HG03378 (cell line): ENCODE measurements at regions not wholly inside any gene's neighbourhood (a gene's known extent, or its start where the extent isn't known, plus 50 kb on each side); places are given as distances from the start of the nearest gene placed in this dataset.

Experiments used
- ATAC-seq: cut with Tn5 transposase; IDR thresholded peaks from one replicate; pipeline ENCODE4 v1.9.1; 2021; ENCODE audit warnings: mild to moderate bottlenecking, moderate library complexity; ENCODE audit not compliant: unreplicated experiment

DNA sequence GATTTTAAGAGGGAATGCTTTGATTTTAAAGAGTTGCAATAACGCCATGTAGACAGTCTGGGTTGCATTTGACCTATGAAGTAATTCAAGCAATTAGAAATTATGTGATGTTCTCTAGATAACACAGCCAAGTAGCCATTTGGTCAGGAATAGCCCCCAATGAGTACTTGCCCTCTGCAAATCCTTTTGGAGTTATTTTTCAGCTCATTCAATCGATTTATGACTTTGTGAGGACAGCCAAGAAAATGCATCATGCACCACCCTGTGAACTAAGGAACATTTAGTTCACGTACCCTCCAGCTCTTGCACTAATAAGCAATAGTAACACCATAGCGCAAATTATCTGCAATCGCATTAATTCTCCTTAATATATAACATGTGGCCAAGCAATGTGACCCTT lies 552.6 kb upstream of the INTU start:
- ATAC-seq, result no peak

DNA sequence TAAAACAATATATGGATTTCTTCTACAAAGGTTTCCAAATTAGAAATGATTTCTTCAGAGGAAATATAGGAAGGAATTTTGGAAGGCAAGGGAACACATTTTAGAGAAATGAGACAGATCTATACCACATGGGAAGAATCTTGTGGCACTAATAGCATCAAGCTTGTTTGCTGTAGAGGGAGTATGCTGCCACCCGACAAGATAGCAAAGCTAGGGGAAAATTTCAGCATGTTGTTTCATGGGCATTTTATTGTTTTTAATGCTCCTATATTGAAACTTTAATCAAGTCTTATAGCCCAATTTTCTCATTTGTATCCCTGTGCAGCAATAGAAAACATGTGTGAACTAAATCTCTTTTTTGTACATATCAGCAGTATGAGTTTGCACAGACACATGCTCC lies 551.7 kb upstream of the INTU start:
- ATAC-seq, result no peak

DNA sequence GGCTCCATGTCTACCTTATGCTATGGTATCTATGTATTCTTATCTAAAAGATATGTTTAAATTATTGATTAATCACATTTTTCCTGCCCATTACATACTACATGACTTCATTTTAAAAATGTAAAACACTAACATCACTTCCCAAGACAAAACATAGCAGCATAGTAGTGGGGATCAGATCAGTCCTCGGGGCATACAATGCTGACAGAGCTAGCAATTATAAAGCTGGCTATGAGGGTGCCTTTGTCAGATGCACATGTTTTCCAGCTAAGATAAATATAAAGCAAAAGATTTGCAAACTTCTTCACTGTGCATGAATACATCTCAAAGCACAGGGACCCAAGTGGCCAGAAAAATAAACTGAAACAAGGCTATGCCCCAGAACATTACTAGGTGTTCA lies 549.8 kb upstream of the INTU start:
- no peak for ATAC-seq

DNA sequence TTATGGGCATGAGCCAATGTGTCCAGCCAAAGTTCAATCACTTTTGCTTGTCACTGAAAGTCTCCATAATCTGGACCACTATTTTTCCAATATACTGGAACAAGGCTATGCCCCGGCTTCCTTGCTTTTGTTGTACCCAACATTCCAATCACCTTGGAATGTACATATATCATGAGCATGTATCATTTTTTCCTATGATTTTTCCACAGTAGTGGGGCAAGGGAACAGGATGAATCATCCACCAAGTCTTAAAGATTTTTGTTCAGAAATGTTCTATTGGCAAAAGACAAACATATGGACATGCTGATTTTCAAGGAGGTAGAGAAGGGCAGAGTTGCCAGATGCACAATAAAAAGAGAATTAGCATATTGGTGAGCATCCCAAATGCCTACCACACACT lies 548.1 kb upstream of the INTU start:
- no peak for ATAC-seq

DNA sequence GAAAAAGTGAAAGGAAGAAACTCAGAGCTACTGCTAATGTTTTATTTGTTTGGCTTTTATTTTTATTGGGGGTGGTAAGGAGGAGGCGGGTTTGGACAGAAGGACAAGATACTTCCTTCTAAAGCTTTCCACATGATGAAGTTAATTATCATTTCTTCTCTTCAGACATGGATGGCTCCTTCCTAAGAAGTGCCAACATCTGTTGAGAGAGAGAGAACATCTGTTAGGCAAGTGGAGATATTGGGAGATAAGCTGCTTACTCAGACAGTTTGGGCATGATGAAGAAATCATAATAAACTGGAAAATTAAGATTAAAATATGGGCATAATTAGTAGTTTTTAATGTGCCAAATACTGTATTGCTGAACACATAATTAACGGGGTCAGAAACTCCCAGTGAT lies 535.7 kb upstream of the INTU start:
- ATAC-seq, result no peak

DNA sequence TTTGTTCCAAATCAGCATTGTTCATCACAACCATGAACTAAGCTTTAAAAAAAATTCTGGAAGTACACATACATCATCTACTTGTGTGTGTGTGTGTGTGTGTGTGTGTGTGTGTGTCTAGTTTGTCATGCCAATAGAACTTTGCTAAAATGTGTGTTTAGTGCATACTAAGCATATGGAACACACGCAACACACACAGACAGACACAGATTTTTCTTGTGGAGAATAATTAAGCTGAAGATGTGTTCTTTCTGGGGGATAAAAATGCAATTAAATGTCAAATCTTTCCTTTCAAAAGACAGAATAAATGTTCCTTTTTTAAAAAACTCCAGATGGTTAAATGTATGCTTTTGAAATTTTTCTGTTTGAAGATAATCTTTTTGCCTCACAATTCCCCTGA lies 530.4 kb upstream of the INTU start:
- no peak for ATAC-seq

DNA sequence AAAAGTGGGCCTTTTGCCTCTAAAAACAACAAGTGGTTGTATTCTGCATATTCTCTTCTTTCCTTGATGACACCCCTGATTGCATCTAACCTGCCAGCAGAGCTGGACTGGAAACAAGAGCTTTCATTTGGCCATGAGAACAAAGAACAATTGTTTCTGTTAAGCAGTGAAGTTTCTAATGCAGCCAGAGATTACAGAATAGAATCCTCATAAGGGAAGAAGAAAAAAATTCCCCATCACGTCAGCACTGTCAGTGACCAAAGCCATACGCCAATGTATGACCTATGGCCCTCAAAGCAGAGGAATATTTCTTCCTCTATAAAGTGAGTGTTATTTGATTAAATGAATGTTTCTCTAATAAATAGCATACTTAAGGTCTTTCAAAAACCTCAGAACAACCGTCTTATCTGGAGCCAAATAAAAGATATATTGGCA lies 529.1 kb upstream of the INTU start:
- no peak for ATAC-seq

DNA sequence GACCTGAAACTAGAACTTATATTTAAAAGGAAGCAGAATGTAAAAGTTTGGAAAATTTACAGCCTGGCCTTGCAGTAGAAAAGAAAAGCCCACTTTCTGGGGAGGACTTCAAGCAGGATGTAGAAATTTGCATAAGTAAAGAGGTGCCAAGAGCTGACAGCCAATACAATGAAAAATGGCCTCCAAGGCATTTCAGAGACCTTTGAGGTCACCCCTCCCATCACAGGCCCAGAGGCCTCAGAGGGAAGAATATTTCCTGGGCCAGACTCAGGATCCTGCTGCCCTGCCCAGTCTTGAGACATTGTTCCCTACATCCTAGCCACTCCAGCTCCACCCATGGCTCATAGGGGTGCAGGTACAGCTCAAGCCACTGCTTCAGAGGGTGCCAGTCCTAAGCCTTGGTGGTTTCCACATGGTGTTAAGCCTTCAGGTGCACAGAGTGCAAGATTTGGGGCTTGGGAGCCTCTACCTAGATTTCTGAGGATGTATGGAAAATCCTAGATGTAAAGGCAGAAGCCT lies 518.9 kb upstream of the INTU start:
- no peak for ATAC-seq

DNA sequence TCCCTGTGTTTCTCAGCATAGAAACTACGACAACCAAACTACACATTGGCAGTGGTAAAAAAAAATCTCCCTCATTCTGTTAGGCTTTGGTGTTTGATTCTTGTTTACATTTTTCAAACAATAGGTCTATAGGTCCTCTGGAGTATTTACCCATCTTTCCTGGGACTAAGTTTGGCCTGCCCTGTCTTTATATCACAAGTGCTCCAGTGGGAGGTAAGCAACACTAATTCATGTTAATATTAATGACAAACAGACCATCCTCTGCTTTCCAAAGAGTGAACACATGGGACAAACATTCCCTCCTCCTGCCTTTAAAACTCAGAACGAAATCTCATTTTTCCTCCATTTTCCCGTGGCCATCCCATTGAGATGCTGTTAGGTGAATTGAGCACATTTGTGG lies 514.1 kb upstream of the INTU start:
- no peak for ATAC-seq

DNA sequence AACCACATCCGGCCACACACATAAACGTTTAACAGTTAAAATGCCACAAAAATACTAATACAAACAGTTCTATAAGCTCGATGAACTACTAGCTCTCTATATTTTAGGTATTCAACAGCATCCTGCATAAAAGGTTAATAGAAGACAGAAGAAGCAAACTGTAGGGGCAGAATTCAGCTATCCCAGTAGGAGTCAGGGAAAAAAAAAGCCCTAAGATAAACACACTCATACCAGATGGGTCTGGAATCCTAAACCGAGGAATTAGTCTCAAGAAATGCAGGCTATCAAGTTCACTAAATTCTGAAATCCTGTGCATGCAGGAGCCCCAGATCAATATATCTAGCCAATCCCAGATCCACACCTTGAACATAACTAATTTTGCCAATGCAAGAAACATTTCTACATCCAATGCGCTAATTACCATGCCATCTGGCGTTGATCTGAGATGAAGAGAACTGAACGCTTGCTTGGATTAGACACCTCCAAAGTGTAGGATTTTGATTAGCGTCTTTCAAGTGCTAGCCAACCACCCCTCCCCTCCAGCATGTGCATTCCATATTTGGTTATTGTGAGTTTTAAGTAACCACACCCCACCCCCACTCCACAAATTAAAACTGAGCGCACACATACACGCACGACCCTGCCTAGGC lies 512.2 kb upstream of the INTU start:
- no peak for ATAC-seq

DNA sequence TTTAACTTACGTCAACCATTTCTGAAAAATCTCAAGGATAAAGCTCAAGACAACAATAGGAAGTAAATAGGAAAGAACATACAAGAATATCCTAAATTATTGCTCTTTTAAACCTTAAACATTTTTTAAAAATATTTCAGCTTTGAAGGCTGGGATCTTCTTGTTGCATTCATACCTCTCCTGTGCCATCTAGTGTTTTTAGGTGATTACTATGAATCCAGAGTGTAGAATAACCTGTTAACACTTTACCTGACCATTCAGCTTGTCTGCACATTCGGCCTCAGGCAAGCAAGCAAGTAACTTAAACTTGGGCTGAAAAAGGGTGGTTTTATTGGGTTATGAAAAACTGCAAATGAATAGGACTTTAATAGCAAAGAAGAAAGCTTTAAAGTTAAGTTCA lies 507.8 kb upstream of the INTU start:
- no peak for ATAC-seq

DNA sequence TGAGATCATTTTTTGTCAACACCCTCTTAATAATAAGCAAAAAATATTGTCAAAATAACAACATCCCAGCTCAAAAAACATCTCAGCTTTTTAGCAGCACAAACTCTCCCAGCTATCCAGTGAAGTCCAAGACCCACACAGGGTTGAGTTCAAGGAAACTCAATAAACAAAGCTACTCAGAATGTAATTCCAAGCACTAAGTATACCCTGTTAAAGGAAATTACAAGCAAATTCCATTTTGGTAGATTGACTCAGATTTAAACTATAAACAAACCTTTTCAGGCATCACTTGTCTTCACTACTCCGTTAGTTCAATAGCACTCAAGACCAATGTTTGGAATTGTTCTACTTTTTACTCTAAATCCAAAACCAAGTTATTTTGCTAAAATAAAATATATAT lies 506.0 kb upstream of the INTU start:
- ATAC-seq, result no peak

DNA sequence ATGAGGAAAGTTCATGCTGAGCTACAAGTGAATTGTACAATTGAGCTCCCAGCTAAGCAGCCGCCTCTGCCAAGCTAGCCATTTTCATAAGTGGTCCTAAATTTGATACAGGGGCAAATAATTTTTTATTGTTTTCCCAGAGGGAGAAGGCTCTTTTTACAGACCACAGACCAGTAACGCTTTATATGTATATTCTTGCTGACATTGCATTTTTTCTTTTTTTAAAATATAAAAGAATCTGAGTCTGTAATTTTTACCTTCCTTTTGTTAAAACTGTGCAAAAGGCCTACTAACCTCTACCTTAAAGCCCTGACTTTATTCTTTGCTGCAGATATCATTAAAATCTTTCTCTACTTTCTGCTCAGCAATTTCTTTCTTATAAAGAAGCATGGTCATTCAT lies 501.2 kb upstream of the INTU start:
- ATAC-seq, result no peak

DNA sequence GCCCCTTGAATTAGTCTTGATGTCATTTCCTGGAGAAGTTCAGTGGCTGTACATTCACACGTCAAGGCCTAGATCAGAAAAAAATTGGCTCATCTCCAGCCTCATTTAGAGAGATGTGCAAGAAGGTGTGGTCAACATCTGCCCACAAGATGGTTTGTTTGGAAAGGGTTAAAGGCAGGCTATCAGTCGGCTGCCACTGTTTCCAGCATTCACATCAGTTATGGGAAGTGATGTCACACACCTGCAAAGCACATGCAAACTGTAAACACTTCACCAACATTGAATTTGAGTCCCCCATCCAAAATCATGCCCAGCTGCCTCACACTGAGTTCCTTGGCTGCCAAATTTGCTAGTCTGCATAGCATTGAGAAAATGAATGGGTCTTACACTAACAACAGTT lies 498.3 kb upstream of the INTU start:
- no peak for ATAC-seq

DNA sequence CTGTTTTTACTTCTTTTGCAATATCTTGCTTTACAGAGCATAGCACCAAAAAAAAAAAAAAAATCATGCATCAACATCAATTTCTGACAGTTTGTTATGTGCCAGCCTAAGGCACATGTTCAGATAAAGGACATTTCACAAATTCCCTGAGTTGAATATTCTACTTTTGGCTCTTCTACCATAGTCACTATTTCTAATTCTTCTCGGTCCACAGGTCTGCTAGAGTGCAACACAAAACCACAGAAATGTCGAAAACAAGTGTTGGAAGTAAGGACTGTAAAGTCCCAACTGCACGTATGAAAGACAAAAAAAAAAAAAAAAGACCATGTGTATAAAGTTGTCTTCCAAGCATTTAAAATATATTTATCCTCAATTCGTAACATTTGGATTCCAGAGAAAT lies 494.2 kb upstream of the INTU start:
- no peak for ATAC-seq

DNA sequence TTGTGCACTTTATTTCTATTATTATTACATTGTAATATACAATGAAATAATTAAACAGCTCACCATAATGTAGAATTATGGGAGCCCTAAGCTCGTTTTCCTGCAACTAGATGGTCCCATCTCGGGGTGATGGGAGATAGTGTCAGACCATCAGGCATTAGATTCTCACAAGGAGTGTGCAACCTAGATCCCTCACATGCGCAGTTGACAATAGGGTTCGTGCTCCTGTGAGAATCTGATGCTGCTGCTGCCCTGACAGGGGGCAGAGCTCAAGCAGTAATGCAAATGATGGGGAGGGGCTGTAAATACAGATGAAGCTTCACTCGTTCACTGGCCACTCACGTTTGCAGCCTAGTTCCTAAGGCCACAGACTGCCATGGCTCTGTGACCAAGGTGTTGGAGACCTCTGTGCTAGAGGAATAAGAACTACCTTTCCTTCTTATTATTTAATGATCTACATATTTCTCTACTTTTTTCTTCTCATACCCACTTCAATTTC lies 492.9 kb upstream of the INTU start:
- no peak for ATAC-seq

DNA sequence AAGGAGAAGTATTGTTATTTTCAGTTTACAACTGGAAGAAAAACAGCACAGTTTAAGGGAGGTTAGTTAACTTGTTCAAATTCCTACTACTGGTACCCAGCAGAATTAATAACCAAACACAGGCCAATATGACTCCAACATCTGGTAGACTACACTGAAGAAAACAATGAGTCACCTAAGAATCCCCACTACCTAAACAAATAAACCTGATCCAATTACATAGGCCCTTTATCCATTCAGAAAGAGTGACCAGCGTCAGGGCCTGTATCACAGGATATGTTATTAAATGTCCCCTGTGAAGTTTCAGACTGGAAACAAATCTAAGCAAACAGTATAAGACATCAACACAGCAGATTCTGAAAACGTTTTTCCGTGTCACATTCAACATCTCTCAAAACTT lies 492.5 kb upstream of the INTU start:
- no peak for ATAC-seq

DNA sequence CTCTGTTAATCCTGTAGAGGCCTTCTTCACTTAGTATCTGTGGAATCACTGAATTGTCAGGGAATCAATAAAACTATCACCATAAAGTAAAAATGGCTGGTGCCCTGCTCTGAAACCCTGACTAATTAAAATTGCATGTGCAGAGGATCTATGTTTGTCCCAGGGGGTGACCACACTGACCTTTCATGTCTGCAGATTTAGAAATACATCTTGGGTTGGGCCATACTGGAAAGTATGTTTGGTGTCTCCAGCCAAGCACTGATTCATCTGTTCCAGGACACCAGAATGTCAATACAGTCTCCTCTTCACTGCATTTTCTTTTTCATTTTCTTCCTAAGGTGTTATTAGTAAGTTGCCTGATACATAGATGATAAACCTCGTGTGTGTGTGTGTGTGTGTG lies 490.9 kb upstream of the INTU start:
- no peak for ATAC-seq

DNA sequence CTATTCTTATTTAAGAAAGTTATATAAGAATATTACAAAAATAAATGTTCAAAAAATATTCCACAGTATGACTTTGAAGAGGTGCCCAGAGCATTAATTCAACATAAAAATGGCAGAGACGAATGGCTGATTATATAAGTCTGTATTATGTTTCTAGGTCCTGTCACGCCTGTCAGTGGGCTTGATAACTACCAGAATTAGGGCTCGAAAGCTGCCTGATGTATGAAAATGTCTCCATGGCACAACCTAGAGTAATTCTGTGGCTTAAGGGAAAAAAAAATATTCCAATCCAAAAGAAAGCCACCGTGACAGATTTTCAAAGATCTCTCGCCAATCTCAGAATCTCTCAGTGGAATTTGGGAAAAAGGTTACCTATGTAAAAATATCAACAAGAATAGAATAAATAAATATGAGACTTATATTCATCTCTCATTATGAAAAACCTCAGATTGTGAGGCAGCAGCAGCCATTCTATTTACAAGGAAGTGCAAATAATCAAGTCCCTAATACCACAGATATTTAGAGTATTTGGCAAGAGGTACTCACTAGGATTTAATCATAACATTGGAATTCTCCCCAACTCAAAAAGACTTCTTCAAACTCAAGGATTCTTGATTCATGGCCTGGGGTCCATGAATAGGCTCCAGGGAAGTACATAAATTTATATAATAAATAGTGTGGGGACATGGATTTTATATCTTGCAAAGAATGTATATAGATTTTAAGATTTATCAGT lies 489.1 kb upstream of the INTU start:
- ATAC-seq, result no peak

DNA sequence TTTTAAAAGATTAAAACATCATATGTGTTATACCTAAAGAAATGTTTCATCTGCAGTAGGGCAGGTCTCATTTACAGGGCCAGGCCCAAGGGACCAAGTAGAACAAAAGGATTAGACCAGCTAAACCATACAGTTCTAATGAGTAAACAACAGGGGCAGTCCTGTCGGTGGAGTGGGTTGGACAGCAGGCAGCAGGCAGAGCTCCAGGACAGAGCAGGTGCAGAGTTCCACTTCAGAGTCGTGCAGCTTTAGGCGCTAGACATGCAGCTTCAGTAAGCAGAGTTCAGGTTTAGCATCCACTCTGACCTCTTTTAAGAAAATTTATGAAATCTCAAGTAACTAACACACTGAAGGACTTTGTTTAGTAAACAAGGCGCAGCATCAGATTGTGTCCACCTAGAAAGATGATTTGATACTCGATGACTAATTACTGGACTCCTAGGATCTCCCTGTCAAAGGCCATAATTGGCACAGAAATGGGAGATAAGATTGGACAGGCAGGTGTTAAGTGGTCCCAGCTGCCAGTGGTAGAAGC lies 487.7 kb upstream of the INTU start:
- ATAC-seq, result no peak

DNA sequence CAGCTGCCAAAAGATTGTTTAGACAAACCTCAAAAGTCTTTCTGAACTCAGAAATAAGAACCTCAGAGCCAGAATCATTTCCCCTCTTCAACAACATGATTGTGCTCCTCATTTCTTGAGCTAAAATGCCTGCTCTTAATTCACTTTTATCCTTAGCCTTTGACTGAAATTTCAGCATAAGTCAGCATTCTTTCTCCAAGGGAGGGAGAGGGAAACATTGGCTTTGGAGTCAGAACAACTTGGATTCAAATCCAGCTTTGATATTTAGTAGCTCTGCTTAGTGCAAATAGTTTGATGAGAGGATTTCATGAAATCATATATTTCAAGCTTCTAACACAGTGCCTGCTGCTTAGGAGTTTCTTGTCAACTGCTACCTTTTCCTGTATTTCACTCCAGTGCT lies 484.6 kb upstream of the INTU start:
- no peak for ATAC-seq

DNA sequence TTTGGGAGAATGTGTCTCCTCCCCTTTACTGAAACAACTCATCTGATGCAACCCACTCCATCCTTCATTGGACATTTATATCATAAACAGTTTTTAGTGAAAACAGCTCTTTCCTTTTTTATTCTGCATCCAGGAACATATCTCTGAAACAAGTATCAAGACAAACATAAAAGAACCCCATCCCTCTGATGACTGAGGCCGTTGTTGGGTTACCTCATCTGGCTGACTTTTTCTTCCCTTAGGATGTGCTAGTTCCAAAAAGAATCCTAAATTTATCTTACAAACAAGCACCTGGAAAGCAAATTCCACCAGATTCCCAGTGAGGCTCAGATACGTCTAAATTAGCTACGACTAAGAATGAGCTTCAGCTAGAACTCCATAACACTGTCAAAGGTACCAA lies 483.7 kb upstream of the INTU start:
- no peak for ATAC-seq
